ENCODE measurements at regions not wholly inside any gene's neighbourhood (a gene's known extent, or its start where the extent isn't known, plus 50 kb on each side); places are given as distances from the start of the nearest gene placed in this dataset.
A peak's percentile ranks its signal among the peaks of the same experiment; 100 is the strongest.

- no peak for DNase-seq (ENCODE audit: low read depth, low spot score)
- Histone ChIP-seq H3K27ac (ENCODE audit: low read depth, low read length) (no peak overlapping the region), H3K79me2 (ENCODE audit: insufficient read depth, low read length) (no peaks in the 10 kb centered on the region), H4K20me1 (ENCODE audit: insufficient read depth) (no peaks in the 10 kb centered on the region), H3K9ac (ENCODE audit: low read length) (no peak overlapping the region), H3K4me2 (ENCODE audit: low read length) (no peak overlapping the region), H3K27me3 (ENCODE audit: insufficient read depth, low read length) (no peaks in the 10 kb centered on the region), H3K36me3 (ENCODE audit: control insufficient read depth in 1 of 2, insufficient read depth in 2 of 2, low read length in 2 of 2) (no peaks in the 10 kb centered on the region), H3K4me1 (ENCODE audit: control insufficient read depth in 1 of 2, insufficient read depth in 2 of 2, low read length in 2 of 2) (no peaks in the 10 kb centered on the region), H2AFZ (ENCODE audit: low read depth, low read length, poor library complexity, severe bottlenecking) (no peak overlapping the region), H3K9me3 (ENCODE audit: control insufficient read depth in 1 of 2, insufficient read depth in 1 of 2, low read depth in 1 of 2, low read length in 2 of 2) (peaks cover 4 to 6% of the 10 kb centered on the region in 2 experiments; a peak in 2 of 4 replicates), H3K4me3 (replicated peaks in 1 of 2; ENCODE audit: low read depth in 1 of 2, low read length in 2 of 2) (no peak overlapping the region), H3K9me2 (ENCODE audit: insufficient read depth) (no peaks in the 10 kb centered on the region)
- BruUV-seq (replicated peaks), result no TSS peak
- ChIA-PET POLR2A (no interaction called here), RAD21 (ENCODE audit: low non-redundant PET in 1 of 2, low total read pairs in 2 of 2, uncharacterized antibody in 2 of 2, unreplicated experiment in 2 of 2) (no interaction called here), CTCF (no interaction called here)
- ATAC-seq, result no peak
- no peak for TF ChIP-seq CTCF (IDR thresholded peaks at IDR 0.05 in 2 of 3, conservative IDR thresholded peaks at IDR 0.05 in 1 of 3; ENCODE audit: borderline replicate concordance in 1 of 3, insufficient read depth in 1 of 3, low read depth in 2 of 3, low read length in 2 of 3)
- TF ChIP-seq POLR2AphosphoS5 (IDR thresholded peaks at IDR 0.05; ENCODE audit: low read depth, low read length), result no peak
- no peak for TF ChIP-seq EZH2 (IDR thresholded peaks at IDR 0.05)
- no peak for TF ChIP-seq ZNF274 (IDR thresholded peaks at IDR 0.05; ENCODE audit: low read depth, low read length)
- intact Hi-C loops (cut with micrococcal nuclease), result no loop called here
Measured at GRCh38 chr7:145175366-145175765, 339.5 kb upstream of the TPK1 start.

- H3K9me3 ChIP-seq (ENCODE audit: control insufficient read depth in 1 of 2, insufficient read depth in 1 of 2, low read depth in 1 of 2, low read length in 2 of 2), result peaks cover 0 to 6% of the 10 kb centered on the region in 2 experiments; a peak in 2 of 4 replicates
- ChIA-PET CTCF (interaction anchor here (0.5 kb wide), 1 partner anchor 670 kb away, joined by 4 read pairs; no protein-coding TSS in a partner anchor), POLR2A (no interaction called here)
Measured at GRCh38 chr7:145169908-145170307, 334.1 kb upstream of the TPK1 start.

More at GRCh38 chr7:145169908-145170307, 334.1 kb upstream of the TPK1 start:
- Histone ChIP-seq H3K9me2 (ENCODE audit: insufficient read depth) (no peaks in the 10 kb centered on the region), H3K4me1 (ENCODE audit: control insufficient read depth in 1 of 2, insufficient read depth in 2 of 2, low read length in 2 of 2) (no peaks in the 10 kb centered on the region), H3K4me3 (replicated peaks in 1 of 2; ENCODE audit: low read depth in 1 of 2, low read length in 2 of 2) (no peak overlapping the region), H3K79me2 (ENCODE audit: insufficient read depth, low read length) (no peaks in the 10 kb centered on the region), H3K27ac (ENCODE audit: low read depth, low read length) (no peak overlapping the region), H2AFZ (ENCODE audit: low read depth, low read length, poor library complexity, severe bottlenecking) (no peak overlapping the region), H3K27me3 (ENCODE audit: insufficient read depth, low read length) (no peaks in the 10 kb centered on the region), H4K20me1 (ENCODE audit: insufficient read depth) (no peaks in the 10 kb centered on the region), H3K4me2 (ENCODE audit: low read length) (no peak overlapping the region), H3K9ac (ENCODE audit: low read length) (no peak overlapping the region), H3K36me3 (ENCODE audit: control insufficient read depth in 1 of 2, insufficient read depth in 2 of 2, low read length in 2 of 2) (no peaks in the 10 kb centered on the region)
- TF ChIP-seq, protein P1, sequence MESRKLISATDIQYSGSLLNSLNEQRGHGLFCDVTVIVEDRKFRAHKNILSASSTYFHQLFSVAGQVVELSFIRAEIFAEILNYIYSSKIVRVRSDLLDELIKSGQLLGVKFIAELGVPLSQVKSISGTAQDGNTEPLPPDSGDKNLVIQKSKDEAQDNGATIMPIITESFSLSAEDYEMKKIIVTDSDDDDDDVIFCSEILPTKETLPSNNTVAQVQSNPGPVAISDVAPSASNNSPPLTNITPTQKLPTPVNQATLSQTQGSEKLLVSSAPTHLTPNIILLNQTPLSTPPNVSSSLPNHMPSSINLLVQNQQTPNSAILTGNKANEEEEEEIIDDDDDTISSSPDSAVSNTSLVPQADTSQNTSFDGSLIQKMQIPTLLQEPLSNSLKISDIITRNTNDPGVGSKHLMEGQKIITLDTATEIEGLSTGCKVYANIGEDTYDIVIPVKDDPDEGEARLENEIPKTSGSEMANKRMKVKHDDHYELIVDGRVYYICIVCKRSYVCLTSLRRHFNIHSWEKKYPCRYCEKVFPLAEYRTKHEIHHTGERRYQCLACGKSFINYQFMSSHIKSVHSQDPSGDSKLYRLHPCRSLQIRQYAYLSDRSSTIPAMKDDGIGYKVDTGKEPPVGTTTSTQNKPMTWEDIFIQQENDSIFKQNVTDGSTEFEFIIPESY (IDR thresholded peaks at IDR 0.05; ENCODE audit: extremely low read depth, insufficient replicate concordance, low read length), result no peak
- TF ChIP-seq CEBPB (IDR thresholded peaks at IDR 0.05; ENCODE audit: low read depth) (no peak), SP1 (IDR thresholded peaks at IDR 0.05; ENCODE audit: low read depth) (no peak), CBX3 (IDR thresholded peaks at IDR 0.05; ENCODE audit: low read depth) (no peak), CTCF (IDR thresholded peaks at IDR 0.05 in 2 of 3, conservative IDR thresholded peaks at IDR 0.05 in 1 of 3; ENCODE audit: borderline replicate concordance in 1 of 3, insufficient read depth in 1 of 3, low read depth in 2 of 3, low read length in 2 of 3) (peak in 1 of 3 experiments; percentile 27; a peak in 2 of 6 replicates), TCF7L2 (IDR thresholded peaks at IDR 0.05; ENCODE audit: borderline replicate concordance, extremely low read depth, insufficient read depth, insufficient read length) (no peak), SRF (IDR thresholded peaks at IDR 0.05; ENCODE audit: low read depth) (no peak), RAD21 (IDR thresholded peaks at IDR 0.05; ENCODE audit: low read depth) (0 out of 2 replicates have a peak, but pooled peaks have one; percentile 16), YY1 (IDR thresholded peaks at IDR 0.05; ENCODE audit: extremely low read depth, insufficient replicate concordance, low read depth, low read length) (no peak)
- TF ChIP-seq, protein P2, sequence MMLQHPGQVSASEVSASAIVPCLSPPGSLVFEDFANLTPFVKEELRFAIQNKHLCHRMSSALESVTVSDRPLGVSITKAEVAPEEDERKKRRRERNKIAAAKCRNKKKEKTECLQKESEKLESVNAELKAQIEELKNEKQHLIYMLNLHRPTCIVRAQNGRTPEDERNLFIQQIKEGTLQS (IDR thresholded peaks at IDR 0.05), result no peak
- no peak for ATAC-seq
- RAD21 ChIA-PET (ENCODE audit: low non-redundant PET in 1 of 2, low total read pairs in 2 of 2, uncharacterized antibody in 2 of 2, unreplicated experiment in 2 of 2), result no interaction called here
- intact Hi-C loops (cut with micrococcal nuclease), result no loop called here
- DNase-seq (ENCODE audit: low read depth, low spot score), result no peak
- BruUV-seq (replicated peaks), result no TSS peak

Measured in HCT116 (cell line).